GM18526 (cell line): ENCODE measurements at regions not wholly inside any gene's neighbourhood (a gene's known extent, or its start where the extent isn't known, plus 50 kb on each side); places are given as distances from the start of the nearest gene placed in this dataset.

Experiments
- POLR2A ChIP-seq: IDR thresholded peaks from 3 replicates; pipeline ENCODE4 v1.6.1; 2011; ENCODE audit not compliant: insufficient read length; ENCODE audit errors: extremely low read depth

DNA sequence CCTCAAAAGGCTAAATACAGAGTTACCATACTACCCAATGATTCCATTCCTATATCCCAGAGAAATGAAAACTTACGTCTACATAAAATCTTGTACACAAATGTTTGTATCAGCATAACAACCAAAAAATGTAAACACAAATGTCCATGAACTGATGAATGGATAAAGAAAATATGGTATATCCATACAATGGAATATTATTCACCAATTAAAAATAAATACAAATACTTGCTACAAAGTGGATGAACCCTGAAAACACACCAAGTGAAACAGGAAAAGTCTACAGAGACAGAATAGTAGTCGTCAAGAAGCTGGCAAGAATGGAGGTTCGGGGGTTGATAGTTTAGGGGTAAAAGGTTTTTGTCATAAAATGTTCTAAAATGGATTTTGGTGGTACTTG is 54.0 kb upstream of the ANKRD28 start:
- no peak for TF ChIP-seq POLR2A

DNA sequence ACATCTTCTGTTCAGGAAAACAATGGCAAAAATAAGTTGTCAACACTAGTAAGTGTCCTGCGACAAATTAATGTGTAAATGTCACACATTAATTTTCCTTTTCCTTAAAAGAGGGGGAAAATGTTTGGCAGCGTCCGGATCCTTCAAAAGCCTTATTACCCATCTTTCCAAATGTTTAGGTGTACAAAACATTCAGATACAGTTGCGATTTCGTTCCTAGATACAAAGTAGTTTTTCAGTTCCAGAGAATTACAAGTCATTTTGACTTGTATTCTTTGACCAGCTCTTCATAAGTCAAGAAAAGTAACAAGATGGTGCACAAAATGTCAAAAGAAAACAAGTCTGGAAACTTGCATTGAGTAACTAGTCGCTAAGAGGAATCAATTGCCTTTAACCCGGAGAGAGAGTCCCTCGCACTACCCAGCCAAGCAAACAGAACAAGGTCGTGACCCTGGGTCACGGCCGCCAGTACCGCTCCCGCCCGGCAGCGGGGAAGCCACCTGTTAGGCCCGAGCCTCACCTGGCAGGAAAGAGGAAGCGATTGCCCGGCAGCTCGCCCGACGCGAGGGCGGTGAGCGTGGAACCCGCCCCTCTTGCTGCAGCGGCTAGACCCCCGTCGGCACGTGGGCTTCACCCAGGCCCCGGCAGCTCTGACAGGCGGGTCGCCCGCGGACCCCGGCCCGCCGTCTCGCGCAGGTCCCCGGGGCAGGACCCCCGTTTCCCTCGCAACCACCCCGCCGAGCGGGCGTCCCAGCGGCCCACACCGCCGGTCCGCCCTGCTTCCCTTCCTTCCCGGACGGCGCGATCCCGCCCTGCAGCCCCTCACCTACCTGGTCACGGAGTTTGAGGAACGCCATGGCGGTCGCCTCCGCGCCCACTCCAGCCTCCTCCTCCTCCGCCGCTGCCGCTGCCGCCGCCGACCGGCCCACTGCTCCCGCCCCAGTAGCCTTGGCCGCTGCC is 61.0 kb upstream of the ANKRD28 start:
- TF ChIP-seq POLR2A: peak; percentile 37

- TF ChIP-seq POLR2A: peak; percentile 26
These were observed 61.8 kb upstream of the ANKRD28 start for GRCh38 chr3:15859507-15860013.

- no peak for TF ChIP-seq POLR2A
These were observed 62.5 kb upstream of the ANKRD28 start for GRCh38 chr3:15860014-15860934.

- no peak for TF ChIP-seq POLR2A
These were observed 63.4 kb upstream of the ANKRD28 start for GRCh38 chr3:15861163-15861562.

- no peak for TF ChIP-seq POLR2A
These were observed 75.0 kb upstream of the ANKRD28 start for GRCh38 chr3:15872807-15873206.

DNA sequence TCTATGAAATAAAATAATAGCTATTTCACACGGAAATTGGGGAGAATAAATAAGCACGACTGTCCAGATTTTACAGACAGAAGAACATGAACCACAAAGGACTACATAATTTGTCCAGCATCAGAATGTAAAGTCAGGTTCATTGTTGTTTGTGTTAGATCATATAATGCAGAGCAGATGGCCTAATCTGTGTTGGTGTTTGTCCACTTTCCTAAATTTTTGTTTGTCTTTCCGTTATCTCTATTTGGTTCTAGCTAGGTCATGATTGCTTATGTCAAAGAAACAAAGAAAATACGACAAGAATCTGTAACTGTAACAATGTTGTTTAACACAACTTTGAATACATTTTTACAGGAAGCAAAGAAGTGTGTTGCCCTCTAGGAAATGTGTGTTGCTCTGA is 75.6 kb upstream of the ANKRD28 start:
- TF ChIP-seq POLR2A: no peak

DNA sequence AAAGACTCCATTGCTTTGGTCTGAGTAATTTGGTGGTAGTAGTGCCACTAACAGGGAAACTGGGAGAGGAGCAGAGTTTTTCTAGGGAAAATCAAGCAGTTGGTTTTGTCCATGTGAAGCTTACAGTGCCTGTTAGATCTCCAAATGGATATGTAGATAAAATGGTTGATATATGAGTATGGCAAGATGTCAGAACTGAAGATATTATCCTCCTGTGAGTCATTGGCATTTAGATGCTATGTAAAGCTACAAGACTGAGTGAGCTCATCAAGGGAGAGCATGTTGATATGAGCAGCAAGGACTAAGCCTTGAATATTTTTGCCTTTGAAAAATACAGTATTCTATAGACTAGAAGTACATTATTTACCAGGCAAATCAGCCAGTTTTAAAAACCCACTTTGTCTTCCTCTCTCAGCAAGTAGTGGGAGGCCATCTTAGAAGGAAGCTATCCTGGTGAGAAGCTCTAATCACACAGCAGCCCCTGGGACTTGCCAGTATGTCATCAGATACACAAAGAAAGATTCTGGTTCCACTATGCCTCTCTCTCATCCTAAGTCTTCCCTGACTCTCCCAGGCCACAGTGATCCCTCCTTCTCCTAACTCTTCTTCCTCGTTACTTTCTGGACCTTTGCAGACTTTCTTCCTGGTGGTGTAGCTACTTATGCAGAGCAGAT is 77.4 kb upstream of the ANKRD28 start:
- TF ChIP-seq POLR2A: no peak

- no peak for TF ChIP-seq POLR2A
These were observed 78.9 kb upstream of the ANKRD28 start for GRCh38 chr3:15876669-15877068.

- no peak for TF ChIP-seq POLR2A
These were observed 80.0 kb upstream of the ANKRD28 start for GRCh38 chr3:15877813-15878212.

GRCh38 chr3:15882577-15882976 is 84.8 kb upstream of the ANKRD28 start:
- TF ChIP-seq POLR2A: no peak

DNA sequence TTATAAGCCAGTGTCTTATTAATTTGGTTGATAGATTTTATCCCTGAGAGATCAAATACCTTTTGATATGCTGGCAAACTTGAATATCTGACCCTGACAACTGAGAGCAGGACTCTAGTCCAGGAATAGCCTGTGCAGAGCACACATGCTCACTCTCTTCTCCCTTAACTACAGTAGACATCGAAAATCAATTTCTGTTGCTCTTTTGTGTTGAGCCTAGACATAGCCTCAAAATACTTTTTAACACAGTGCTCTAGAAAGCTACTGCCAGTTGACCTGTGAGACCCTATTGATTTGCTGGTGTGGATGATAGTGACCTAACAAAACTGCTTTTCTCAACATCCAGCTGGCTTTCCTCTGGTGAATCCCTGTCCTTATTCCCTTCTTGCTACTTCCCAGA is 86.4 kb upstream of the ANKRD28 start:
- no peak for TF ChIP-seq POLR2A

DNA sequence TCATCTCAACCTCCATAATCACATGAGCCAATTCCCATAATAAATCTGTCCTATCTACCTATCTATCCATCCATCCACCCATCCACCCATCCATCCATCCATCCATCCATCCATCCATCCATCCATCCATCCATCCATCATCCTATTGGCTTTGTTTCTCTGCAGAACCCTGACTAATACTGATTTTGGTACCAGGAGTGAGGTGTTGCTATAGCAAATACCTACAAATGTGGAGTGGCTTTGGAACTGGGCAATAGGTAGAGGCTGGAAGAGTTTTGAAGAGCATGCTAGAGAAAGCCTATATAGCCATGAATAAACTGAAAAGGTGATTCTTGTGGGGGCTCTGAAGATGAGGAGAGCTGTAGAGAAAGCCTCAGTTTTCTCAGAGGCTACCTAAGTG is 88.7 kb upstream of the ANKRD28 start:
- TF ChIP-seq POLR2A: no peak

- TF ChIP-seq POLR2A: no peak
These were observed 89.5 kb upstream of the ANKRD28 start for GRCh38 chr3:15887261-15887660.

- no peak for TF ChIP-seq POLR2A
These were observed 92.2 kb upstream of the ANKRD28 start for GRCh38 chr3:15889936-15890335.

DNA sequence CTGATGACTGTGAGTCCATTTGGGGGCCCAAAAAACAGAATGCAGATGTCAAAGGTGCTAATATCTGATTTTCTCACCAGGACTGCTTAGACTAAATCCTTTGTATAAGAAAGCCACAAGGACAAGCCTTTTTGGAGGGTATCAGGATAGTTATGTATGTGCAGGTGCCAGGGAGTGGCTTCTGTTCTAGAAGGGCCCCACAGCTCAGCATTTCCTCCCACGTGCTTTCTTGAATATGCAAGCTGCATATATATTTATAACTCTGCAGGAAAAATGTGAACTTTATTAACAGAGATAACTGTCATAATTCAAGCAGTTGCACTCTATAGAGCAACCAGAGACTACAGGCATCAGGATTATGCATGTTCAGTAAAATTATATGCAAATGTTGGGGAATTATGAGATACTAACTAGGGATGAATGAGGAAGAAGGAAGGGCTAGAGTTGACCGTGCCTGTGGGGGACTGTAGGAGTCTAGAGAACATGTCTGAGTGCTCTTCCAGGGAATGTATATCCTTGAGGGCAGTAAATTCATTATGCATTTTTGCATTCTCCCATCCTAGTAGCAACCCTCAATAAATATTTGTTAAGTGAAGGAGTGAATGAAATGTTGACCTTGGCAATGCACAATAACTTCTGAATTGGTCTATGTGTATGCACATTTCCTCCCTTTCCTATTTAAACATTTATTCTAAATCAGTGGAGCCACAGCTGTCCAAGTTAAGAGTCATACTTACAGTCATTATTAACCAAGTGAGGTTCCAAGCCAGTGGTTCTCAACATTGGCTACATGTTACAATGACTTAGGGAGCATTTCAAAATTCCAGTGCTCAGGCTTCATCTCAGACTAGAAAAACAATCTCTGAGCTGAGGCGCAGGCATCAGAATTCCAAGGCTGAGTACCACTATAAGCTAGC is 94.8 kb upstream of the ANKRD28 start:
- TF ChIP-seq POLR2A: no peak
